Mucosa of descending colon (tissue), 3 donors: ENCODE measurements at regions not wholly inside any gene's neighbourhood (a gene's known extent, or its start where the extent isn't known, plus 50 kb on each side); places are given as distances from the start of the nearest gene placed in this dataset.

Experiments used
- ATAC-seq: fragments of 200-7000 bp; cut with Tn5 transposase; one replicate; pipeline ENCODE4 v1.9.1; 2020; ENCODE audit warnings: mild to moderate bottlenecking, moderate library complexity
- DNase-seq, 3 donors: peaks; one replicate each; pipeline ENCODE4 v3.0.0-alpha.2; 2020
- H3K36me3 ChIP-seq: fragments of 200-600 bp; one replicate; pipeline ENCODE4 v1.8.0; 2021; ENCODE audit warnings: low read depth, mild to moderate bottlenecking
- H3K4me1 ChIP-seq: fragments of 200-600 bp; one replicate; pipeline ENCODE4 v1.8.0; 2021; ENCODE audit warnings: low read depth, mild to moderate bottlenecking
- H3K4me3 ChIP-seq: fragments of 200-600 bp; one replicate; pipeline ENCODE4 v1.8.0; 2021; ENCODE audit warnings: mild to moderate bottlenecking
- H3K9me3 ChIP-seq: fragments of 200-600 bp; one replicate; pipeline ENCODE4 v1.8.0; 2021; ENCODE audit warnings: mild to moderate bottlenecking
- CTCF ChIP-seq: fragments of 200-600 bp; IDR thresholded peaks from one replicate; pipeline ENCODE4 v1.8.0; 2022; ENCODE audit warnings: antibody characterized with exemption, mild to moderate bottlenecking
- intact Hi-C, 2 donors: fragments of 100-400 bp; cut with DNase I in 1 of 2; cut with micrococcal nuclease in 1 of 2; formaldehyde crosslinking; loops; one replicate each; pipeline versions ENCODE4 v1.11.0 to v1.11.1; 2022; cut with DNase I, micrococcal nuclease
- donor health status: DM: no; HTN: no; CAD: no; lungs with moderate emphysema.
- donor health status: DM: no; HTN: no; CAD: no.
- donor health status: DM: no; HTN: yes; CAD: no.

DNA sequence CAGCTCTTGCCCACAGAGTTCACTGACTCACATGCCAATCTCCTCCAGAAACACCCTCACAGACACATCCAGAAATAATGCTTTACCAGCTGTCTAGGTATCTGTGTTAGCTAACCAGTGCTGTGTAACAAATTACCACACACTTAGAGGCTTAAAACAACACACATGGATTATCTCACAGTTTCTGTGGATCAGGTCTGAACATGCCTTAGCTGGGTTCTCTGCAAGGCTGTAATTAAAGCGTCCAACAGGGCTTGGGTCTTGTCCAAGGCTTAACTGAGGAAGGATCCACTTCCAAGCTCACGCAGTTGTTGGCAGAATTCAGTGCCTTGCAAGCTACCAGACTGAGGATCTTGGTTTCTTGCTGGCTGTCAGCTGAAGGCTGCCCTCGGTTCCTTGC is 92.5 kb upstream of the RGS4 start:
- TF ChIP-seq CTCF, result no peak
- no peaks in the 10 kb centered on the region for H3K36me3 ChIP-seq
- no peak overlapping the region for H3K4me3 ChIP-seq
- intact Hi-C loops, result no loop called here
- H3K9me3 ChIP-seq, result no peaks in the 10 kb centered on the region
- DNase-seq (no peak), ATAC-seq (no peak)
- H3K4me1 ChIP-seq, result no peaks in the 10 kb centered on the region

- Histone ChIP-seq H3K4me3 (no peak overlapping the region), H3K4me1 (no peaks in the 10 kb centered on the region), H3K36me3 (no peaks in the 10 kb centered on the region), H3K9me3 (no peaks in the 10 kb centered on the region)
- ATAC-seq (no peak), DNase-seq (no peak)
- no peak for TF ChIP-seq CTCF
- intact Hi-C loops, result no loop called here
These were observed 94.4 kb upstream of the RGS4 start for GRCh38 chr1:162974810-162975209.

DNA sequence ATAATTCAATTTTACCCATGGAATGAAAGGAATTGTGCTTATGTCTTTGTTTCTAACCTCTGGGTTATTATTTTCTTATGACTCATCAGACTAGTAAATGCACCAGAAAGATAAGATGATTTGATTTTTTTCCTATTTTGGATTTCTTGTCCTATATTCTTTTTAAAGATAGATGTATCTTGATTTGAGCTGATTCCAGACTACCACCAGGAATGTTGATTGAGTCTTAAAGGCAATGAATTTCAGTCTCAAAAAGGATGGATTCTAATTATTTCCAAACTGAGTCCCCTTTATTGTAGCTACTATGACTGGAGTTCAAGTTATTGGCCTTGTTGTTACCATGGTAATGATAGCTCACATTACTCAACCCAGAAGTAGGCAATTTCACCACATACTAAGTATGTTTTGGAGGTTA is 95.8 kb upstream of the RGS4 start:
- Histone ChIP-seq H3K4me3 (no peak overlapping the region), H3K36me3 (no peaks in the 10 kb centered on the region), H3K4me1 (no peaks in the 10 kb centered on the region), H3K9me3 (no peaks in the 10 kb centered on the region)
- DNase-seq, result no peak
- intact Hi-C loops, result no loop called here
- ATAC-seq, result no peak
- TF ChIP-seq CTCF, result no peak

DNA sequence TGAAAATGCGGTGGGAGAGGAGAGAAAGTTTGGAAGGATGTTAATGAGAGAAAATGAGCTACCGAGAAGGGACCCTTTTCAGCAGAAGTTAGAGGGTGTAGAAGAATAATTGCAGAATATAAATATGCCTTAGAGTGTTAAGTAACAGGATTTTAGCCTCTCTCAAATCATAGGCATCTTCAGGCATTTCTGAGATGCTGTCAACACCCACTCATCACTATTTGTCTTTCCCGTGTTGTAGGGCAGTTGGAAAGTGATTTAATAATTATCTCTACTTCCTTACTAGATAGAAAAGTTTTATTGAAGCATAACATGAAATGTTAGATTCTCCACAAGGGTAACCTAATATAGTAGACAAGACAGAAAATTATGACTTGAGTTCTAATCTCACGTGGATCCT is 96.4 kb upstream of the RGS4 start:
- TF ChIP-seq CTCF, result no peak
- Histone ChIP-seq H3K36me3 (no peaks in the 10 kb centered on the region), H3K9me3 (no peaks in the 10 kb centered on the region), H3K4me1 (no peaks in the 10 kb centered on the region), H3K4me3 (no peak overlapping the region)
- ATAC-seq (no peak), DNase-seq (no peak)
- intact Hi-C loops, result no loop called here

GRCh38 chr1:162970021-162970420 is 99.1 kb upstream of the RGS4 start:
- Histone ChIP-seq H3K4me3 (no peak overlapping the region), H3K4me1 (no peaks in the 10 kb centered on the region), H3K36me3 (no peaks in the 10 kb centered on the region), H3K9me3 (no peaks in the 10 kb centered on the region)
- DNase-seq (no peak), ATAC-seq (no peak)
- intact Hi-C loops, result no loop called here
- no peak for TF ChIP-seq CTCF

GRCh38 chr1:162966613-162967012 is 102.5 kb upstream of the RGS4 start:
- Histone ChIP-seq H3K36me3 (no peaks in the 10 kb centered on the region), H3K9me3 (no peaks in the 10 kb centered on the region), H3K4me3 (no peak overlapping the region), H3K4me1 (no peaks in the 10 kb centered on the region)
- no peak for TF ChIP-seq CTCF
- DNase-seq (no peak), ATAC-seq (no peak)
- intact Hi-C loops, result no loop called here
